K562 (cell line): ENCODE measurements at regions not wholly inside any gene's neighbourhood (a gene's known extent, or its start where the extent isn't known, plus 50 kb on each side); places are given as distances from the start of the nearest gene placed in this dataset.

ENCODE experiments used
- ATAC-seq: fragments of 200-7000 bp; cut with Tn5 transposase; 3 replicates; pipeline ENCODE4 v1.9.1; 2020; ENCODE audit warnings: moderate library complexity
- BruUV-seq: library from RNA; stranded (reverse); fragments of 400-500 nt; replicated peaks from 2 replicates; lab custom pipeline; 2021; lab: Mats Ljungman, UMichigan
- CTCF ChIA-PET: fragments of 300-600 bp; formaldehyde crosslinking; extraction: SDS; loops from one replicate; lab custom pipeline; 2021; ENCODE audit warnings: low intra/inter-chr PET ratio; lab: Yijun Ruan, JAX
- POLR2A ChIA-PET: fragments of 300-600, 350-650 bp; sonication (Branson Sonifier 250); formaldehyde crosslinking; extraction: SDS; loops from one replicate; lab custom pipeline; 2021; ENCODE audit warnings: antibody characterized with exemption, inconsistent platforms; lab: Yijun Ruan, JAX
- DNase-seq, 4 experiments: peaks; one replicate each; pipeline versions ENCODE4 v3.0.0 to v3.0.0-alpha.2; 2011 to 2018; ENCODE audit warnings: low spot score in 3 of 4, mixed read lengths in 3 of 4; ENCODE audit errors: extremely low read depth in 1 of 4
- FAIRE-seq: peaks from 2 replicates; lab custom pipeline; 2011; peaks lifted over from hg19 to GRCh38; lab: Jason Lieb, UNC
- H2AFZ ChIP-seq: 2 replicates; pipeline ENCODE4 v1.6.0; 2011; ENCODE audit warnings: low read depth, low read length, control low read depth, inconsistent platforms
- H3K27ac ChIP-seq: fragments of 200-600 bp; 3 replicates; pipeline ENCODE4 v1.8.0; 2011; ENCODE audit warnings: low read depth, mild to moderate bottlenecking, control low read depth, inconsistent platforms, low read length, moderate library complexity, mixed read lengths; ENCODE audit errors: extremely low read depth
- H3K27me3 ChIP-seq, 2 experiments: fragments of 300-600 bp in 1 of 2; 2 replicates in 1 of 2; 3 replicates in 1 of 2; pipeline versions ENCODE4 v1.6.0 to v1.8.0; 2011; ENCODE audit warnings: inconsistent platforms in 2 of 2, low read length in 2 of 2, mild to moderate bottlenecking in 1 of 2, mixed read lengths in 1 of 2, moderate library complexity in 1 of 2; ENCODE audit not compliant: control insufficient read depth in 2 of 2, insufficient read depth in 2 of 2
- H3K36me3 ChIP-seq: fragments of 300-600 bp; 3 replicates; pipeline ENCODE4 v1.8.0; 2011; ENCODE audit warnings: mild to moderate bottlenecking, low read length, inconsistent platforms; ENCODE audit not compliant: control insufficient read depth, insufficient read depth
- H3K4me1 ChIP-seq, 2 experiments: fragments of 200-600 bp in 1 of 2; replicated peaks in 1 of 2; 2 replicates in 1 of 2; 3 replicates in 1 of 2; pipeline versions ENCODE4 v1.5.1 to v1.8.0; 2011; ENCODE audit warnings: inconsistent platforms in 2 of 2, low read length in 2 of 2, mild to moderate bottlenecking in 1 of 2, mixed read lengths in 1 of 2, moderate library complexity in 1 of 2; ENCODE audit not compliant: control insufficient read depth in 2 of 2, insufficient read depth in 2 of 2
- H3K4me2 ChIP-seq: 2 replicates; pipeline ENCODE4 v1.6.1; 2011; ENCODE audit warnings: low read length, control low read depth, inconsistent platforms, mixed read lengths; ENCODE audit not compliant: insufficient read depth
- H3K4me3 ChIP-seq: fragments of 200-600 bp; sonication (generic), shearing (Covaris generic); 2 replicates; pipeline ENCODE4 v1.5.1; 2016; ENCODE audit warnings: control low read depth, inconsistent platforms
- H3K79me2 ChIP-seq: fragments of 200-600 bp; 3 replicates; pipeline ENCODE4 v1.8.0; 2011; ENCODE audit warnings: low read length, inconsistent platforms; ENCODE audit not compliant: control insufficient read depth, insufficient read depth
- H3K9ac ChIP-seq, 2 experiments: 2 replicates each; pipeline versions ENCODE4 v1.6.0 to v1.6.1; 2011; ENCODE audit warnings: low read depth in 2 of 2, low read length in 2 of 2, control low read depth in 1 of 2, inconsistent platforms in 1 of 2, mild to moderate bottlenecking in 1 of 2, mixed read lengths in 1 of 2; ENCODE audit not compliant: insufficient read depth in 1 of 2
- H3K9me1 ChIP-seq: one replicate; pipeline ENCODE4 v1.6.0; 2011; ENCODE audit warnings: inconsistent platforms, mild to moderate bottlenecking, low read length, moderate library complexity; ENCODE audit not compliant: control insufficient read depth, insufficient read depth
- H3K9me3 ChIP-seq: replicated peaks from 2 replicates; pipeline ENCODE4 v1.5.1; 2011; ENCODE audit warnings: low read depth, low read length, inconsistent platforms; ENCODE audit not compliant: control insufficient read depth, insufficient read depth
- H4K20me1 ChIP-seq: replicated peaks from 2 replicates; pipeline ENCODE4 v1.6.1; 2011; ENCODE audit warnings: low read length, inconsistent platforms, mixed read lengths; ENCODE audit not compliant: control insufficient read depth, insufficient read depth
- ATF1 ChIP-seq, 2 experiments: fragments of 450-650 bp in 1 of 2; IDR thresholded peaks; 2 replicates each; pipeline ENCODE4 v1.6.1; 2016; ENCODE audit warnings: missing compliant biosample characterization in 1 of 2, missing genetic modification characterization in 1 of 2
- CTCF ChIP-seq, 3 experiments: IDR thresholded peaks in 2 of 3; conservative IDR thresholded peaks in 1 of 3; 2 replicates each; pipeline ENCODE4 v1.5.1; 2011 to 2012; ENCODE audit warnings: low read length in 3 of 3, mild to moderate bottlenecking in 3 of 3, control low read depth in 2 of 3, improper control_type of control experiment in 1 of 3, inconsistent platforms in 1 of 3, low read depth in 1 of 3, mixed read lengths in 1 of 3, moderate library complexity in 1 of 3; ENCODE audit not compliant: insufficient read depth in 2 of 3
- E2F4 ChIP-seq: sonication (generic); formaldehyde crosslinking; IDR thresholded peaks from 2 replicates; pipeline ENCODE4 v1.8.0; 2022; ENCODE audit warnings: mild to moderate bottlenecking, low read depth, missing genetic modification reagents
- PATZ1 ChIP-seq: fragments of 250-450 bp; sonication (Bioruptor Pico); IDR thresholded peaks from 2 replicates; pipeline ENCODE4 v1.5.0; 2020; ENCODE audit warnings: mild to moderate bottlenecking, borderline replicate concordance
- ZBTB5 ChIP-seq: fragments of 450-650 bp; IDR thresholded peaks from 2 replicates; pipeline ENCODE4 v1.6.1; 2017; ENCODE audit warnings: antibody characterized with exemption
- ZBTB8A ChIP-seq: fragments of 450-650 bp; IDR thresholded peaks from 2 replicates; pipeline ENCODE4 v1.6.1; 2018; ENCODE audit warnings: mild to moderate bottlenecking, moderate library complexity; ENCODE audit not compliant: partially characterized antibody
- ZBTB9 ChIP-seq: fragments of 450-650 bp; formaldehyde crosslinking; IDR thresholded peaks from 2 replicates; pipeline ENCODE4 v1.4.0; 2020; ENCODE audit warnings: mild to moderate bottlenecking, moderate library complexity
- ZNF77 ChIP-seq: fragments of 250-450 bp; sonication (Bioruptor Pico); IDR thresholded peaks from 2 replicates; pipeline ENCODE4 v1.5.0; 2020
- WGBS: fragments of 100-300 bp; shearing (Covaris generic); methylation state at CpG from one replicate; pipeline ENCODE4 v1.1.6; 2016; ENCODE audit warnings: low coverage, mixed read lengths; ENCODE audit not compliant: insufficient coverage; ENCODE audit errors: missing lambda C conversion rate; 5-methylcytosine and 5-hydroxymethylcytosine counted together
- in situ Hi-C: fragments of 300-500 bp; cut with MboI; formaldehyde crosslinking; loops from 4 replicates; pipeline ENCODE4 v1.15.0; 2018; ENCODE audit warnings: inconsistent platforms, mixed read lengths
- intact Hi-C: fragments of 100-400 bp; cut with micrococcal nuclease; formaldehyde crosslinking; loops from 2 replicates; pipeline ENCODE4 v1.14.2; 2022

- H3K4me1 ChIP-seq, result no peaks in the 10 kb centered on the region
- ChIA-PET CTCF (no interaction called here), POLR2A (no interaction called here)
- H3K79me2 ChIP-seq, result no peaks in the 10 kb centered on the region
- no peak overlapping the region for H3K4me3 ChIP-seq
- H4K20me1 ChIP-seq, result no peaks in the 10 kb centered on the region
- no peaks in the 10 kb centered on the region; the same call in 1 of the 2 replicates for H3K9me3 ChIP-seq
- no peak overlapping the region for H2AFZ ChIP-seq
- FAIRE-seq, result no peak
- no peak for DNase-seq
- no peaks in the 10 kb centered on the region for H3K36me3 ChIP-seq
- no TSS peak for BruUV-seq
- H3K27me3 ChIP-seq, result no peaks in the 10 kb centered on the region
- no peak overlapping the region for H3K27ac ChIP-seq
- 3% methylated on average over 2 of the region's 2 CpGs for WGBS
- in situ Hi-C loops (no loop called here), intact Hi-C loops (no loop called here)
- H3K9ac ChIP-seq, result no peak overlapping the region
- no peak for TF ChIP-seq ZNF77 (CRISPR knock-in tag)
- no peak for TF ChIP-seq PATZ1 (CRISPR knock-in tag)
- TF ChIP-seq CTCF (IDR thresholded peaks at IDR 0.05 in 2 of 3, conservative IDR thresholded peaks at IDR 0.05 in 1 of 3; ENCODE audit: insufficient read depth in 2 of 3, low read depth in 1 of 3, low read length in 3 of 3), result no peak
- TF ChIP-seq ATF1 (CRISPR knock-in tag; IDR thresholded peaks at IDR 0.05), result no peak
- TF ChIP-seq ATF1 (tag; IDR thresholded peaks at IDR 0.05), result no peak
- no peak for TF ChIP-seq ZBTB9 (CRISPR knock-in tag)
- TF ChIP-seq E2F4 (CRISPR knock-in tag), result no peak
- TF ChIP-seq ZBTB5, result no peak
- TF ChIP-seq ZBTB8A, result no peak
- H3K4me2 ChIP-seq, result no peak overlapping the region
- no peaks in the 10 kb centered on the region for H3K9me1 ChIP-seq
- no peak for ATAC-seq
These were observed 234.2 kb downstream of the ASXL3 start for GRCh38 chr18:33812186-33812585.
